ENCODE measurements at regions not wholly inside any gene's neighbourhood (a gene's known extent, or its start where the extent isn't known, plus 50 kb on each side); places are given as distances from the start of the nearest gene placed in this dataset.

DNA sequence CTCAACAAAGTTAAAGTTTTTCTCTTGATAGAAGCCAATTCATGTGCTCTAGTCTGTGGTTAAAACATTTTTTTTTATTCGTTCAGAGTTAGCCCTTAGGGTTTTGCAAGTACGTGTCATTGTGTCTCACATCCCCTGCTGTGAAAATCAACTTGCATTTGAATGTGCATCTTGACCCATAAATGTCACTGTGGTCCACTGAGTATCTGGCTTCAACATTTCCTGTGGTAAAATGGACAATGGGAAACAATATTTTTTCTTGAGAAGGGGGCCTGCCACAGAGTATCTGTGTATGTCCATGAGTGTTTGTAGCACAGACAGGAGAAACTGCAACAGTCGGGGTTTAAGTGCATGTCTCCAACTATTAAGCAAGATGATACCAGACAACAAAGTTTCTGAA, 554.8 kb upstream of the TENM3 start:
- H3K4me1 ChIP-seq (ENCODE audit: control insufficient read depth, insufficient read depth, low read length): no peaks in the 10 kb centered on the region
- no peaks in the 10 kb centered on the region for H3K36me3 ChIP-seq (ENCODE audit: control insufficient read depth, insufficient read depth, low read length)
- 100% methylated on average over 2 of the region's 3 CpGs for whole genome bisulfite sequencing (ENCODE audit: insufficient coverage, low lambda C conversion rate)
- H3K4me3 ChIP-seq (ENCODE audit: low read length): no peak overlapping the region
- DNase-seq: no peak
- no peaks in the 10 kb centered on the region for H3K9me3 ChIP-seq (ENCODE audit: control insufficient read depth, low read depth, low read length)
- no peak overlapping the region for H3K27ac ChIP-seq (ENCODE audit: low read length)
- H3K27me3 ChIP-seq (ENCODE audit: control insufficient read depth, insufficient read depth, low read length): no peaks in the 10 kb centered on the region

DNA sequence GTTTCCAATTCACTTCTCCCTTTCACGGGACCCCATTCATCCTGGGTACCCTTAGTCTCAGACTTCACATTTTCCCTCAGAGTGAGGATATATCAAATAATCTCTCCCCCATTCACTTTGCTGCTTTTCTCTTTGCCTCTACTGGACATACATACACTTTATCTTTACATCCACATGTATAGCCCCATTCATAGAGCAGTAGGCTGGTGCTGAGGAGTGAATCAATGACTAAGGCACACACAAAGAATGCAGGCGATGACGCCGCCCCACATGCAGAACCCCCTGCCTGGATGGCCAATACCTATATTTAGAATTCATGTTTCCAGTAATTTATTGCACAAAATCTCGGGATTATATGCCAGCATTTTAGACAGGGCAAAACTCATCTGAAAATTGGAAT, 554.3 kb upstream of the TENM3 start:
- no peak for DNase-seq
- WGBS (ENCODE audit: insufficient coverage, low lambda C conversion rate): 100% methylated on average over 2 of the region's 5 CpGs
- H3K9me3 ChIP-seq (ENCODE audit: control insufficient read depth, low read depth, low read length): no peaks in the 10 kb centered on the region

DNA sequence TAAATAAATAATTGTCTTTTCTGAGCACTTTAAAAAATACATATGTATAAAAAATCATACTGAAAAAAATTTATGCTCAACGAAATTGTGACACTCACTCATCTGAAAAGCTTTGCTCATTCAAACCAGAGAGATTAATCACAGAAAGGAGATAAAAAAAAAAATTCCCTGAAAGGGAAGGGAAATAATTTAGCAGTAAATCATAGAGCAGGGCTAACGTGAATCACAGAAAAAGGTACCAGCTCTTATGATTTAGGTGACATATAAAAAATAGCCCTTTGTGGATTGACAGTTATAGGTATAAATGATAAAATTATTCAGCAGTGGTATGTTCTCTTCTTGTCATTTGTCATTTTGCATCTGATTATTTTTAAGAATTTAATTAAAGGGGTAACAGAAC, 552.7 kb upstream of the TENM3 start:
- Histone ChIP-seq H3K9me3 (ENCODE audit: control insufficient read depth, low read depth, low read length) (no peaks in the 10 kb centered on the region), H3K4me3 (ENCODE audit: low read length) (no peak overlapping the region), H3K36me3 (ENCODE audit: control insufficient read depth, insufficient read depth, low read length) (no peaks in the 10 kb centered on the region), H3K27me3 (ENCODE audit: control insufficient read depth, insufficient read depth, low read length) (no peaks in the 10 kb centered on the region), H3K4me1 (ENCODE audit: control insufficient read depth, insufficient read depth, low read length) (no peaks in the 10 kb centered on the region), H3K27ac (ENCODE audit: low read length) (no peak overlapping the region)
- no peak for DNase-seq
- 100% methylated on average over 2 of the region's 2 CpGs for WGBS (ENCODE audit: insufficient coverage, low lambda C conversion rate)

More for the DNA sequence above, 554.3 kb upstream of the TENM3 start:
- no peaks in the 10 kb centered on the region for H3K4me1 ChIP-seq (ENCODE audit: control insufficient read depth, insufficient read depth, low read length)
- H3K36me3 ChIP-seq (ENCODE audit: control insufficient read depth, insufficient read depth, low read length): no peaks in the 10 kb centered on the region
- H3K4me3 ChIP-seq (ENCODE audit: low read length): no peak overlapping the region
- no peaks in the 10 kb centered on the region for H3K27me3 ChIP-seq (ENCODE audit: control insufficient read depth, insufficient read depth, low read length)
- H3K27ac ChIP-seq (ENCODE audit: low read length): no peak overlapping the region

- no peak for DNase-seq
- WGBS (ENCODE audit: insufficient coverage, low lambda C conversion rate): 100% methylated on average over 1 of the region's 5 CpGs
- Histone ChIP-seq H3K9me3 (ENCODE audit: control insufficient read depth, low read depth, low read length) (no peaks in the 10 kb centered on the region), H3K4me1 (ENCODE audit: control insufficient read depth, insufficient read depth, low read length) (no peaks in the 10 kb centered on the region), H3K27ac (ENCODE audit: low read length) (no peak overlapping the region), H3K36me3 (ENCODE audit: control insufficient read depth, insufficient read depth, low read length) (no peaks in the 10 kb centered on the region), H3K27me3 (ENCODE audit: control insufficient read depth, insufficient read depth, low read length) (no peaks in the 10 kb centered on the region), H3K4me3 (ENCODE audit: low read length) (no peak overlapping the region)
Measured at GRCh38 chr4:181692965-181693364, 550.2 kb upstream of the TENM3 start.

DNA sequence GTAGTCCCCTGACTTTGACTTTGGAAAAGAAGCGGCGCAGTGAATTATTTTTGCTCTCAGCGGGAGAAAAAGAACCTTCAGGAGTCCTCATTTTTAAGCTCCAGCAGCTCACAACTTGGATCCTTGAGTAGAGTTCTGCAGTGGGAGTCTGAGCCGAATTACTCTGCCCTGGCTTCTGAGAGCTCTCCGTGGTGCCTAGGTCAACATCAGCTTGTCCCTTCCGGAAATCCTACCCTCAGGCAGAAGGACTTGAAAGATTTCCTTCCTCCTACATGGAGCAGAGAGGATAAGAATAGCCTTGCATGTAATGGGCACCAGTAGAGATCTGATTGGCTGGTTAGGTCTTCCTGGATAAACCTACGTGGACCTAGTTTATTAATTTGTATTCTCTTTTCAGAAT, 549.7 kb upstream of the TENM3 start:
- WGBS (ENCODE audit: insufficient coverage, low lambda C conversion rate): no CpG with 5 or more reads among the region's 7 CpGs
- H3K9me3 ChIP-seq (ENCODE audit: control insufficient read depth, low read depth, low read length): no peaks in the 10 kb centered on the region
- H3K4me3 ChIP-seq (ENCODE audit: low read length): no peak overlapping the region
- DNase-seq: no peak
- no peaks in the 10 kb centered on the region for H3K4me1 ChIP-seq (ENCODE audit: control insufficient read depth, insufficient read depth, low read length)
- no peaks in the 10 kb centered on the region for H3K27me3 ChIP-seq (ENCODE audit: control insufficient read depth, insufficient read depth, low read length)
- H3K36me3 ChIP-seq (ENCODE audit: control insufficient read depth, insufficient read depth, low read length): no peaks in the 10 kb centered on the region
- H3K27ac ChIP-seq (ENCODE audit: low read length): no peak overlapping the region

DNA sequence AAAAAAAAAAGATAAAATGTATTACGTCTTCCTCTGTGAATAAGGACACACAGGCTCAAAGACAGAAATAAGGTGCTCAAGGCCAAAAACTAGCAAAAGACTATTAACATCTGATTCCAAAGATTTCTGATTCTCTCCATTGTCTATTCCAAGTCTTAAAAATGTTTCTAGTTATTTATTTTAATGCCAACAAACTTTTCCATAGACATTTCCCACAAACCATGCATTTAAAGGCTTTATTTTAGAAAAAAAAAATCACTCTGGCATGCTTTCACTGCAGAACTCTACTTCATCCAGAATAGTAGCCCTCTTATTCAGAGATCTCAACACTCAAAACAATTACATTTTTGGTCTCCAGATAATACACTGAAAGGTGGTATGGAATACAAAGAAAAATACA, 545.0 kb upstream of the TENM3 start:
- Histone ChIP-seq H3K27me3 (ENCODE audit: control insufficient read depth, insufficient read depth, low read length) (no peaks in the 10 kb centered on the region), H3K27ac (ENCODE audit: low read length) (no peak overlapping the region), H3K36me3 (ENCODE audit: control insufficient read depth, insufficient read depth, low read length) (no peaks in the 10 kb centered on the region), H3K4me3 (ENCODE audit: low read length) (no peak overlapping the region), H3K4me1 (ENCODE audit: control insufficient read depth, insufficient read depth, low read length) (no peaks in the 10 kb centered on the region), H3K9me3 (ENCODE audit: control insufficient read depth, low read depth, low read length) (no peaks in the 10 kb centered on the region)
- no peak for DNase-seq
- no CpG with 5 or more reads among the region's 1 CpG for WGBS (ENCODE audit: insufficient coverage, low lambda C conversion rate)

DNA sequence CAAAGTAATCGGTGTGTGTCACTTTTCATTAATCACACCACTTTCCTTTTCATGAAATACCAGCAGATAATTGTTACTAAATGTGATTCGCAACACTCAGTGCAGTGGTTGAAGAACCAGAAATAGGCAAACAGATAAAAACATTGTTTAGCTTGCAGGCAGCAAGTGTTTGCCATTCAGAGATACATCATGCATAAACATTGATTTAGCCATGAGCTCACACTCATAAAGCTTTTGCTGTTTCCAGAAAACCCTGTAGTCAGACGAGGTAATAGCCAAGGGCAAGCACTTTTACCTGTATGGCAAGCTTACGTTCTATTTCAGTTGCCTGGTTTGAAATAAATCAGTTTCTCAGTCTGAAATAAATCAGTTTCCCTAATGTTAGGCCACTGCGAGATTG, 542.0 kb upstream of the TENM3 start:
- H3K27ac ChIP-seq (ENCODE audit: low read length): no peak overlapping the region
- no peak for DNase-seq
- no peaks in the 10 kb centered on the region for H3K9me3 ChIP-seq (ENCODE audit: control insufficient read depth, low read depth, low read length)
- H3K36me3 ChIP-seq (ENCODE audit: control insufficient read depth, insufficient read depth, low read length): no peaks in the 10 kb centered on the region
- H3K27me3 ChIP-seq (ENCODE audit: control insufficient read depth, insufficient read depth, low read length): no peaks in the 10 kb centered on the region
- no peak overlapping the region for H3K4me3 ChIP-seq (ENCODE audit: low read length)
- no peaks in the 10 kb centered on the region for H3K4me1 ChIP-seq (ENCODE audit: control insufficient read depth, insufficient read depth, low read length)
- no CpG with 5 or more reads among the region's 5 CpGs for WGBS (ENCODE audit: insufficient coverage, low lambda C conversion rate)

DNA sequence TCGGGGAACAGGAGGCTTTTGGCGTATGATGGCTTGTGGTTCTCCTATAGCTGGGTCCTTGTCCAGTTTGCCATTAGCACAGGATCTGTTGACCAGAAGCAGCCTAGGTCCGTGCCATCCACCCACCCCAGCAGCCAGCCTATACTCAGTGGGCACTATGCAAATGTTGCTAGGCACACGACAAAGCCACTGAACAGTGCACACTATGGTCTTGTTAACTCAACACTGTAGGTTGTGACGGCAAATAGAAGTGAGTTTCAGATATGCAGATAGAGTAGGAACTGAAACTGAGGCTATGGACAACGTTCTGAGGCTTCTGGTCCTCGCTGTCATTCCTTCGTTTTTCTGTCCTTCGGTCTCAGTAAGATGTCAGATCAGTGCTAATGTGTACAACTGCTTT, 541.3 kb upstream of the TENM3 start:
- no peak for DNase-seq
- Histone ChIP-seq H3K4me1 (ENCODE audit: control insufficient read depth, insufficient read depth, low read length) (no peaks in the 10 kb centered on the region), H3K27me3 (ENCODE audit: control insufficient read depth, insufficient read depth, low read length) (no peaks in the 10 kb centered on the region), H3K9me3 (ENCODE audit: control insufficient read depth, low read depth, low read length) (no peaks in the 10 kb centered on the region), H3K4me3 (ENCODE audit: low read length) (no peak overlapping the region), H3K27ac (ENCODE audit: low read length) (no peak overlapping the region), H3K36me3 (ENCODE audit: control insufficient read depth, insufficient read depth, low read length) (no peaks in the 10 kb centered on the region)
- 79% methylated on average over 5 of the region's 9 CpGs for WGBS (ENCODE audit: insufficient coverage, low lambda C conversion rate)

DNA sequence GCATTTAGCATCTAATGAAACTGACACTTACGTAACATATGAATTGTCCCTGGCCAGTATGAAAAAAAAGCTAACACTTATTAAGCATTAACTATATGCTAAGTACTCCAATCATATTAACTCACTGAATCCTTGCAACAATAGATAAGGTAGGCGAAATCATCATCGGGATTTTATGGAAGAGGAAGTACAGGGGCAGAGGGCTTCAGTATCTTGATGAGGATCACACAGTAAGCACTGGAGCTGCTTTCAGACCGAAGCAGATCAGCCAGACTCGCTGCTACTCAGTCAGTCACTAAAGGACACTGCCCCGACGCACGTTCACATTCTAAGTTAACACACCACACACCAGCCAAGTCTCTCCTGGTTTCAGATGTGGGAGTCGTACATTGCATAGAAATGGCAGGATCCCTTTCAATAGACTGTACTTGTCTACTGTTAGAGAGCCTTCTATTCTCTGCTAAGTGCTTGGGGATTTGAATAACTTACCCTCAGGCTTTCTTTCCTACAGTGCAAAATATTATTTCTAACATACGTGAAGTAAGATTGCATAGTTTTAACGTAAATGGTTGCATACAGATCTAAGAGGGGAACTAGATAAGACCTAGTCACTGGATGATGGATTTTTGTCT, 540.2 kb upstream of the TENM3 start:
- Histone ChIP-seq H3K36me3 (ENCODE audit: control insufficient read depth, insufficient read depth, low read length) (no peaks in the 10 kb centered on the region), H3K4me3 (ENCODE audit: low read length) (no peak overlapping the region), H3K9me3 (ENCODE audit: control insufficient read depth, low read depth, low read length) (no peaks in the 10 kb centered on the region), H3K4me1 (ENCODE audit: control insufficient read depth, insufficient read depth, low read length) (no peaks in the 10 kb centered on the region), H3K27ac (ENCODE audit: low read length) (no peak overlapping the region), H3K27me3 (ENCODE audit: control insufficient read depth, insufficient read depth, low read length) (no peaks in the 10 kb centered on the region)
- no peak for DNase-seq
- WGBS (ENCODE audit: insufficient coverage, low lambda C conversion rate): 69% methylated on average over 5 of the region's 11 CpGs

GRCh38 chr4:181710143-181710542, 533.1 kb upstream of the TENM3 start:
- 100% methylated on average over 2 of the region's 7 CpGs for WGBS (ENCODE audit: insufficient coverage, low lambda C conversion rate)
- DNase-seq: no peak
- no peak overlapping the region for H3K4me3 ChIP-seq (ENCODE audit: low read length)
- H3K27ac ChIP-seq (ENCODE audit: low read length): no peak overlapping the region
- H3K4me1 ChIP-seq (ENCODE audit: control insufficient read depth, insufficient read depth, low read length): no peaks in the 10 kb centered on the region
- no peaks in the 10 kb centered on the region for H3K27me3 ChIP-seq (ENCODE audit: control insufficient read depth, insufficient read depth, low read length)
- no peaks in the 10 kb centered on the region for H3K9me3 ChIP-seq (ENCODE audit: control insufficient read depth, low read depth, low read length)
- H3K36me3 ChIP-seq (ENCODE audit: control insufficient read depth, insufficient read depth, low read length): no peaks in the 10 kb centered on the region

DNA sequence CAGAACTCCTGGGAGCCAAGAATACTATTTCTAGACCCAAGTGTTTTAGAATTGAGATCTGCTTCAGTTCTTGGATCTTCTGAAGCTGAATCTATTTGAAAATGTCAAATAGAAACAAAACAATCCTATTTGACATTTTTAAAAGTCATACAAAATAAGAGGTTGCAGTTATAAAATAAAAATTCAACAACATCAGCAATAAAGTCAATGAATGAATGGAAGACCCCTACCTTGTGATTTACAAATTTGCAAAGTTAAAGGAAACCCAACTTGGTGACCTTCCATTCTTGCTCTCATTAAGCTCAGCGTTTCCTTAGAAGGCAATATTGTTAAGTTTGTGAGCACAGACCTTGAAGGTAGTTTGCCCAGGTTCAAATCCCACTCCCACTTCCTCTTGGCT, 531.8 kb upstream of the TENM3 start:
- H3K4me1 ChIP-seq (ENCODE audit: control insufficient read depth, insufficient read depth, low read length): no peaks in the 10 kb centered on the region
- no peaks in the 10 kb centered on the region for H3K9me3 ChIP-seq (ENCODE audit: control insufficient read depth, low read depth, low read length)
- WGBS (ENCODE audit: insufficient coverage, low lambda C conversion rate): no CpG with 5 or more reads among the region's 1 CpG
- no peak overlapping the region for H3K27ac ChIP-seq (ENCODE audit: low read length)
- H3K4me3 ChIP-seq (ENCODE audit: low read length): no peak overlapping the region
- no peaks in the 10 kb centered on the region for H3K36me3 ChIP-seq (ENCODE audit: control insufficient read depth, insufficient read depth, low read length)
- DNase-seq: no peak
- H3K27me3 ChIP-seq (ENCODE audit: control insufficient read depth, insufficient read depth, low read length): no peaks in the 10 kb centered on the region
